ENCODE measurements at regions not wholly inside any gene's neighbourhood (a gene's known extent, or its start where the extent isn't known, plus 50 kb on each side); places are given as distances from the start of the nearest gene placed in this dataset.
"Not testable (repeated sequence)": the region's sequence is repeated elsewhere in the genome, so short reads cannot be mapped to it uniquely, and the experiment has no call there.

DNA sequence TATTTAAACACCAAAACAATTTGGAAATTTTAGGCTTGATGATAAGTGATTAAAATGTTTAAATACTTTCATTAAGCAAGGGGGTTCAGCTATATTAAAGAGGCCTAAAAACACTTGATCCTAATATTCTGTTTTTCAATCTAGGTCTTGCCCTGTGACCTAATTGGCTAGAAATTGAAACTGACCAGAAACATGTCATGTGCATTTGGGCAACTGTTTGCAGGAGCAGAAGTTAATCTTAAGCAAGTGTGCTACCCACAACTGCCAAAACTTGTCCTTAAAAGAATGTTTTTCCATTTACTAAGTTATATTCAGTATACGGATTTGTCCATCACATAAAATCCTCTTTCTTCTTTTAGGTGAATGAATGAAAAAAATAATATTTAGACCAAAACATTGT is 167.3 kb downstream of the PPP1R3A start:
- TF ChIP-seq BACH2 (CRISPR knock-in tag; IDR thresholded peaks at IDR 0.05; ENCODE audit: borderline replicate concordance) (no peak), OSR1 (CRISPR knock-in tag; IDR thresholded peaks at IDR 0.05) (no peak), TOX (CRISPR knock-in tag; IDR thresholded peaks at IDR 0.05; ENCODE audit: borderline replicate concordance) (no peak), ZC3H10 (CRISPR knock-in tag; IDR thresholded peaks at IDR 0.05) (no peak), ZFP30 (CRISPR knock-in tag; IDR thresholded peaks at IDR 0.05) (no peak), CREB5 (CRISPR knock-in tag; IDR thresholded peaks at IDR 0.05; ENCODE audit: low read depth) (no peak), ZNF70 (CRISPR knock-in tag; IDR thresholded peaks at IDR 0.05) (no peak), GLIS3 (CRISPR knock-in tag; IDR thresholded peaks at IDR 0.05) (no peak), RARB (CRISPR knock-in tag; IDR thresholded peaks at IDR 0.05) (no peak)
- no peak for ATAC-seq

DNA sequence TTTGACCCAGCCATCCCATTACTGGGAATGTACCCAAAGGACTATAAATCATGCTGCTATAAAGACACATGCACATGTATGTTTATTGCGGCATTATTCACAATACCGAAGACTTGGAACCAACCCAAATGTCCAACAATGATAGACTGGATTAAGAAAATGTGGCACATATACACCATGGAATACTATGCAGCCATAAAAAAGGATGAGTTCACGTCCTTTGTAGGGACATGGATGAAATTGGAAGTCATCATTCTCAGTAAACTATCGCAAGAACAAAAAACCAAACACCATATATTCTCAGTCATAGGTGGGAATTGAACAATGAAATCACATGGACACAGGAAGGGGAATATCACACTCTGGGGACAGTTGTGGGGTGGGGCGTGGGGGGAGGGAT is 170.4 kb downstream of the PPP1R3A start:
- ATAC-seq: not testable (repeated sequence)

DNA sequence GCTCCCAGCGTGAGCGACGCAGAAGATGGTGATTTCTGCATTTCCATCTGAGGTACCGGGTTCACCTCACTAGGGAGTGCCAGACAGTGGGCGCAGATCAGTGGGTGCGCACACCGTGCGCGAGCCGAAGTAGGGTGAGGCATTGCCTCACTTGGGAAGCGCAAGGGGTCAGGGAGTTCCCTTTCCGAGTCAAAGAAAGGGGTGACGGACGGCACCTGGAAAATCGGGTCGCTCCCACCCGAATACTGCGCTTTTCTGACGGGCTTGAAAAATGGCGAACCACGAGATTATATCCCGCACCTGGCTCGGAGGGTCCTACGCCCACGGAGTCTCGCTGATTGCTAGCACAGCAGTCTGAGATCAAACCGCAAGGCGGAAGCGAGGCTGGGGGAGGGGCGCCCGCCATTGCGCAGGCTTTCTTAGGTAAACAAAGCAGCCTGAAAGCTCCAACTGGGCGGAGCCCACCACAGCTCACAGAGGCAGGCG is 175.8 kb downstream of the PPP1R3A start:
- ATAC-seq: not testable (repeated sequence)

GRCh38 chr7:113742377-113742776 is 176.4 kb downstream of the PPP1R3A start:
- no peak for TF ChIP-seq CSDC2 (CRISPR knock-in tag; IDR thresholded peaks at IDR 0.05)
- ATAC-seq: no peak

GRCh38 chr7:113731571-113731970 is 187.2 kb downstream of the PPP1R3A start:
- ATAC-seq: no peak
- TF ChIP-seq ZC3H10 (CRISPR knock-in tag; IDR thresholded peaks at IDR 0.05) (no peak), OSR1 (CRISPR knock-in tag; IDR thresholded peaks at IDR 0.05) (no peak), ZNF565 (CRISPR knock-in tag; conservative IDR thresholded peaks at IDR 0.05; ENCODE audit: low read depth) (no peak), ARNTL (CRISPR knock-in tag; IDR thresholded peaks at IDR 0.05; ENCODE audit: borderline replicate concordance, low read depth) (no peak), ZNF70 (CRISPR knock-in tag; IDR thresholded peaks at IDR 0.05) (no peak)

GRCh38 chr7:113730309-113730955 is 188.4 kb downstream of the PPP1R3A start:
- TF ChIP-seq CREB5 (CRISPR knock-in tag; IDR thresholded peaks at IDR 0.05; ENCODE audit: low read depth) (no peak), POU6F1 (CRISPR knock-in tag; IDR thresholded peaks at IDR 0.05; ENCODE audit: borderline replicate concordance, low read depth) (no peak), ZNF565 (CRISPR knock-in tag; conservative IDR thresholded peaks at IDR 0.05; ENCODE audit: low read depth) (no peak), ZNF8 (CRISPR knock-in tag; IDR thresholded peaks at IDR 0.05) (no peak), BACH2 (CRISPR knock-in tag; IDR thresholded peaks at IDR 0.05; ENCODE audit: borderline replicate concordance) (no peak), OSR1 (CRISPR knock-in tag; IDR thresholded peaks at IDR 0.05) (no peak), TOX (CRISPR knock-in tag; IDR thresholded peaks at IDR 0.05; ENCODE audit: borderline replicate concordance) (no peak), ZFP3 (CRISPR knock-in tag; IDR thresholded peaks at IDR 0.05) (no peak), ARNTL (CRISPR knock-in tag; IDR thresholded peaks at IDR 0.05; ENCODE audit: borderline replicate concordance, low read depth) (no peak), ZFP30 (CRISPR knock-in tag; IDR thresholded peaks at IDR 0.05) (no peak), CSDC2 (CRISPR knock-in tag; IDR thresholded peaks at IDR 0.05) (no peak), ISL1 (CRISPR knock-in tag; IDR thresholded peaks at IDR 0.05) (no peak), CSRNP3 (CRISPR knock-in tag; IDR thresholded peaks at IDR 0.05) (no peak), ZC3H10 (CRISPR knock-in tag; IDR thresholded peaks at IDR 0.05) (no peak), RARB (CRISPR knock-in tag; IDR thresholded peaks at IDR 0.05) (no peak), SNAI2 (CRISPR knock-in tag; IDR thresholded peaks at IDR 0.05) (no peak)
- TF ChIP-seq, protein P1, sequence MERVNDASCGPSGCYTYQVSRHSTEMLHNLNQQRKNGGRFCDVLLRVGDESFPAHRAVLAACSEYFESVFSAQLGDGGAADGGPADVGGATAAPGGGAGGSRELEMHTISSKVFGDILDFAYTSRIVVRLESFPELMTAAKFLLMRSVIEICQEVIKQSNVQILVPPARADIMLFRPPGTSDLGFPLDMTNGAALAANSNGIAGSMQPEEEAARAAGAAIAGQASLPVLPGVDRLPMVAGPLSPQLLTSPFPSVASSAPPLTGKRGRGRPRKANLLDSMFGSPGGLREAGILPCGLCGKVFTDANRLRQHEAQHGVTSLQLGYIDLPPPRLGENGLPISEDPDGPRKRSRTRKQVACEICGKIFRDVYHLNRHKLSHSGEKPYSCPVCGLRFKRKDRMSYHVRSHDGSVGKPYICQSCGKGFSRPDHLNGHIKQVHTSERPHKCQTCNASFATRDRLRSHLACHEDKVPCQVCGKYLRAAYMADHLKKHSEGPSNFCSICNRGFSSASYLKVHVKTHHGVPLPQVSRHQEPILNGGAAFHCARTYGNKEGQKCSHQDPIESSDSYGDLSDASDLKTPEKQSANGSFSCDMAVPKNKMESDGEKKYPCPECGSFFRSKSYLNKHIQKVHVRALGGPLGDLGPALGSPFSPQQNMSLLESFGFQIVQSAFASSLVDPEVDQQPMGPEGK (CRISPR knock-in tag; IDR thresholded peaks at IDR 0.05; ENCODE audit: borderline replicate concordance): no peak
- ATAC-seq: peak; percentile 56
